Stimulated activated CD8-positive, alpha-beta memory T cell treated with anti-CD3 and anti-CD28 coated beads, Interleukin-15, amount 100 ng/mL, for 24 hours (primary cell): ENCODE measurements at regions not wholly inside any gene's neighbourhood (a gene's known extent, or its start where the extent isn't known, plus 50 kb on each side); places are given as distances from the start of the nearest gene placed in this dataset.
A peak's percentile ranks its signal among the peaks of the same experiment; 100 is the strongest.
"Not testable (repeated sequence)": the region's sequence is repeated elsewhere in the genome, so short reads cannot be mapped to it uniquely, and the experiment has no call there.

Source experiments
- DNase-seq: peaks from one replicate; pipeline ENCODE4 v3.0.0-alpha.2; 2020; ENCODE audit warnings: low read depth

DNA sequence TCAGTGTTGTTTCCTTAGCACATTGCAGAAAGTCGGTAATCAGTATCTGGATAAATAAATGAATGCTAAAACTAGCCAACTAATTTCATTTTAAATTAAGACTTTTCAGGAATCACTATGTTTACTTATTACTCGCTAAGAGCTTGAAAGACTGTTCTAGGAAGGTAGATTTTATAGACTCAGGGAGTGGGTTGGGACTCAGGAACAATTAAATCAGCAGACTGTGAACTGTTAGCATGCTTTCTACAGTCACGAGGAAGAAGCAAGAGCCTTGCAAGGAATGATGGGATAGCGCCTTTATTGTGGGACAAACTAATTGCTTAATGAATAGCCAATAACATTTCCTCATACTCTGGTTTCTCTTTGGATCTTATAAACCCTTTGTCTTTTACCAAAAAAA is 183.2 kb upstream of the AADAT start:
- DNase-seq = no peak

DNA sequence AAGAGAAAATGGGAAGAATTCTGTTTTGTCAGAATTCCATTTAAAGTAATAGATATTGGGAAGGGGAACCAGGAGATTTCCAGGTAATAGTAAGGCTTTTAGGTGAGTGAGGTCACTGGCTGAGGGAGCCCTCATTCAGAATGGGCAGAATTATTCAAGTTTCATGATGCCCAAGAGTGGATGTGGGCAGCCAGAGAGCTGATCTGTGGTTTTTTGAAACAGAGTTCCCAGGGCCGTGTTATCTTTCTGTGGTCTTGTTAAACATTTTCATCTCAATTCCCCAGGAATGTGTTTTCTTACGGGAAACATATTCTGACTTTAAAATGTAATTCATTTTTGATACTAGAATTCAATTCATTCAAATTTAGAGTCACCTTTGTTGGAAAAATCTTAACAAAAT is 182.0 kb upstream of the AADAT start:
- DNase-seq = no peak

DNA sequence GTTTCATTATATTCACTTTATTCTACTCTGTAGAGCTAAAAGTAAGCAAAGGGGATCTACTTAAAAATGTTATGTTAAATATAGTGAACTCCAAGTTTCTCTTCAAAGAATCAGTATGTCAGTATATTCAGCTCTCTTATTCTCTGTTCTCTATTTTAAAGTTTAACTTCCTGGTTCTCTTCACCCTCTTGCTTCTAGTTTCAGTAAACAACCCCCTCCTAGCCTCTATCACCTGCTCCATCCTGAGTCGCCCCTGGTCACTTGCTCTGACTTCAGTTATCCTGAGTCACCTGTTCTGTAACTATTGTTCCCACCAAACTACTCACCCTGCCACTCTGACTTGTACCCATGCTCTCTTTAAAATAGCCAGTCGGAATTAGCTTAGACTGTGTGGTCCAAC is 180.9 kb upstream of the AADAT start:
- no peak for DNase-seq

DNA sequence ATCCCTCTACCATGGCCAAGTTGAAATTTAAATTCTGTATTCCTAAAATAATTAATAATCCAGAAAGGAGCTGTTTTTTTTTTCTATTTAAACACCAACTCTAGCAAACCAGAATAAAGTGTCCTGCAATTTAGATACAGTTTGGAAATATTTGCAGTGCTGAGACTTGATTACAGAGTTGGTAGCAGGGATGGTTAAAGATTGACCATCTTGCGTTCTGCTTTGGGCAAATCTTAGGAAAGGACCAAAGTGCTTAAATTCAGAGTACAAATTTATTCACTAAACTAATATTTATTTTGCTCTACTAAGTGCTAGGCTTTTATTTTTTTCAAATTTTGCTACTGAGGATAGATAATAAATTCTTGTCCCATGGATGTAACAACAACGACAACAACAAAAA is 180.2 kb upstream of the AADAT start:
- DNase-seq = no peak

DNA sequence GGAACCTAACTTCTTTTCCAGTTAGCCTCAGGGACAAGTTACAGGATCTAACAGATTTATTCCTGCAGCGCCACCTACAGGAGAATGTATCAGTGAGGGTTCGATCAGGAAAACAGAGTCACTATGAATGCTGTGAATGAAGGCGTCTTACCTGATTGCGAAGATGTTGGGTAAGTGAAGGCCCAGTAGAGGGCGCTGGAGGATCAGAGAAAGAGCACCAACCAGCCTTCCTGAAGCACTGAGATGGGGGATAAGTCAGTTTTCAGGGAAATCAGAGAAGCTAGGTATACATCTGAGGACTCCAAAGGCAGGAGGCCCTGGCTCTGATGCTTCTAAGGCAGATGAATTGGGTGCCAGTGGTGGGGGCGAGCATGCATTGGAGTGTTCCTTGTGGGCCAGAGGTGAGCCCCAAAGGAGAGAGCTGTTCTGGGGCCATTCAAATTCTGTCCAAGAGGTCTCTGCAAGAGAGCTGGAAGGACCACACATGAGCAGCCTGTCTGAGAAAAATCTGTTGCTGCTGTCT is 169.9 kb upstream of the AADAT start:
- DNase-seq = peak; percentile 0

DNA sequence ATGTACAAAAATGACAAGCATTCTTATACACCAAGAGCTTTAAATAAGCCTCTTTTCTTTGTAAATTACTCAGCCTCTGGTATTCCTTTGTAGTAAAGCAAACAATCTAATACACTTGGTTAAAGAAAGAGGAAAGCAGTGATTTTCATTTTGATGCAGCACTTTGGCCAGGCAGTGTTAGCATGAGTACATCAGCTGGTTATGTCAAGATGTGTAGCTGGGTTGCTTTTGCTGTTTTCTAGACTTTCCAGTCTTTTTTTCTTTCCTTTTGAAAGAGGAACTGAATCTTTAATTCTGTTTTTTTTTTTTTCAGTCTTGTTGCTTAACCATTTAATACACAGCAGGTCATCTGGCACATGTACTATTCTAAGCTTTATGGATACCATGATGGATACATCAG is 167.1 kb upstream of the AADAT start:
- DNase-seq = no peak

DNA sequence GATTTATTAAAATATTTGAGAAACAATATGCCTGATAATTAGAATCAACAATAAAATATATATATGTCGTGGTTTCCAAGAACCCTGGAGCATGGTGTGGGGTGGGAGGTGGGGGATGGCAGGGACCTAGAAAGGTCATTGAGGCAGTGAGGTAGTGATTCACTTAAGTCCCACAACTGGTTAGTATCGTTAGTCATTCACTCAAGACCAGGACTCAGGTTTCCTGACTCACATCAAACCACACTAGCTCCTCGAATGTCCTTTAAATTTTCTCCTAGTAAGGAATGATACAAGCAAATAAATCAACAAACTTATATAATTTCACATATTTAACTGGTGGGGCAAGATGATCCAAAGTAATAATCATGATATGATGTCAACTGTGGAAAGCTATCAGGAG is 158.8 kb upstream of the AADAT start:
- no peak for DNase-seq

DNA sequence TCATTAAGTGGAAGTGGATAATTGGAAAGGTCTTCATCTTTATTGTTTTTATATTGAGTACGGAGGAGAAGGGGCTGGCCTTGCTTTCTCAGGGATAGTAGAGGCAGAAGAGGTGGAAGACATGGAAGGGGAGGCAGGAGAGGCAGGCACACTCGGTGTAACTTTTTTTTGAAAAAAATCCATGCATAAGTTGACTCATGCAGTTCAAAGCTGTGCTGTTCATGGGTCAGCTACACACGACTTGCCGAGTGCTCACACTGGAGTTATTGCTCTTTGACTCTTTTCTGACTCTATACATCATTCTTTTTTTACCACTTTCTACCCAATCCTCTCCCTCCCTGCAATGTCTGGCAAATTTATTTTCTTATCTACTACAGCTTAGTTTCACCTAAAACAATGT is 158.3 kb upstream of the AADAT start:
- no peak for DNase-seq

DNA sequence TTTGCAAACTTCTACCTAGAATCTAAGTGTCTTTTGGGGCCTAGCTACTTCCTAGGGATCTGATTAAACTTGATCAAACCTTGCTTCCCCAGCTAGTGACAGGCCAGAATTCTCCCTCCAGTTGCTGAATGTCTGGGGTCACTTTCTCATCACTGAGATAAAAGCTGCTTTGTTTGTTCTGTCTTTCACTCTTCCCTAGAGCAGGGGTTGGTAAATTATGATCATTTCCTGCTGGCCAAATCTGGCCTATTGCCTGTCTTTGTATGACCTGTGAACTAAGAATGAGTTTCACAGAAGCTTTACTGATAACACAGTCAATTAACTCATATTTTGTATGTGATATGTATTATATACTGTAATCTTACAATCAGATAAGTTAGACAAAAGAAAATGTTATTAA is 157.8 kb upstream of the AADAT start:
- DNase-seq = no peak

DNA sequence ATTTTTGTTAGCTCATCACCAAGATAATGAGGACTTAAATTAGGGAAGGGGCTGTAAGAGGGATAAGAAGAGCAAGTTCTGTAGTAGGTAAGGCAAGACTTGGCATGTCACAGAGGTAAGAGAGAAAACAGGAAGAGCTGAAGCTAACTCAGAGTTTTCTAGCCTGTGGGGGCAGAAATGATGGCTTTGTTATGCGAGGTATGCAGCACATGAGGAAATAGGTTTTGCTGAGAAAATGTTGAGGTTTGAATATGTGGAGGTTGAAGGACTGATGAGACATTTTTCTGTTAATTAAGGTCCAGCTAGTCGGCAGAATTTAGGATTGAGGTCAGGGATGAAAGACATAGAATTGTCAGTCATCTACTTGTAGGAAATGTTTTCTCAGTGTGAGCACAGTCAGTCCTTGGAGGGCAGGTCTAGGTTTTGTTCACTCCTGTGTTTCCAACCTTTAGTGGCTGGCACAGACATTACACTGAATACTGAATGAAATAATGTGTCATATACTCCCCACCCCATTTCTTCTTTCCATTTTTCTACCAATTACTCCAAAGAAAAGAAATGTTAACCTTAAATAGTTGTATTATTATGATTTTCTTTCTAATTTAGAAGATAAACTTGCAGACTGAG is 154.0 kb upstream of the AADAT start:
- DNase-seq = no peak

DNA sequence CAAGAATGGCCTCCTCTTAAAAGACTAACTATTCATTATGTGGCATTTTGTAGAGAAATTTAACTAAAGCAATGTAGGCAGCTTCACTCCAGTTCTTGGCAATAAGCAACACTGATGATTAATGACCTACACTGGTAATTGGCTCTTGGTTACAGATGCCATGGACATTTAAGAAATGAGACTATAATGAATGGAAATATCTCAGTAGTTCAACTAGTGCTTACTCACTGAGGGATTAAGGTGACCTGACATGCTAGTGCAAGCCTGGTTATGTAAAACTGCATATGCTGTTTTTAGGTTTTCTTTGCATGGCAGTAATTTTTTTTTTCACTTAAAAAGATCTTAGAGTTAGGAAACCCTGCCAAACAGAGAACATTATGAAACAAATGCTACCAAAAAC is 152.7 kb upstream of the AADAT start:
- no peak for DNase-seq

DNA sequence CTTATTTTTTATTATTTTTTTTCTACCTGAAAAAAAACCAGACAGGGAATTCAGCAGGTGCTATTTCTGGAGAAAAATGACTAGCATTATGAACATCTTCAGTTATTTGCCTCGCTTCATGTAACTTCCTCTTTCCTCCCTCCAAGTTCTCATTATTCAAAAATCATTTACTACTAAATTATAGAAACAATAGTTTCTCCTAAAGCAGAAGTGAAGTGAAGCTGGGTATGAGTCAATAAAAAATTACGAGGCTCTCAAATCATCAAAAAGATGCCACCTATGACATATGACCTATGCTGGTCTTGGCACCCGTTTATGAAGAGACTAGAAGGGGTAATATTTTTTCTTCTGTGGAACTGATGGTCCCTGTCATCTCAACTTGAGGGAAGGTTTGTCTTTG is 145.0 kb upstream of the AADAT start:
- DNase-seq = no peak

DNA sequence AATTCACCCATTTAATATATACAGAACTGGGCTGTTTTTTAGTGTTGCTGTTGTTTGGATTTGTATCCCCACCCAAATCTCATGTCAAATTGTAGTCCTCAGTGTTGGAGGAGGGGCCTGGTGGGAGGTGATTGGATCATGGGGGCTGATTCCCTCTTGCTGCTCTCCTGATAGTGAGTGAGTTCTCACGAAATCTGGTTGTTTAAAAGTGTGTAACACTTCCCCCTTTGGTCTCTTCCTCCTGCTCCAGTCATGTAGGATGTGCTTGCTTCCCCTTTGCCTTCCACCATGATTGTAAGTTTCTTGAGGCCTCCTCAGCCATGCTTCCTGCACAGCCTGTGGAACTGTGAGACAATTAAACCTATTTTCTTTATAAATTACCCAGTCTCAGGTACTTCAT is 141.6 kb upstream of the AADAT start:
- DNase-seq = no peak

DNA sequence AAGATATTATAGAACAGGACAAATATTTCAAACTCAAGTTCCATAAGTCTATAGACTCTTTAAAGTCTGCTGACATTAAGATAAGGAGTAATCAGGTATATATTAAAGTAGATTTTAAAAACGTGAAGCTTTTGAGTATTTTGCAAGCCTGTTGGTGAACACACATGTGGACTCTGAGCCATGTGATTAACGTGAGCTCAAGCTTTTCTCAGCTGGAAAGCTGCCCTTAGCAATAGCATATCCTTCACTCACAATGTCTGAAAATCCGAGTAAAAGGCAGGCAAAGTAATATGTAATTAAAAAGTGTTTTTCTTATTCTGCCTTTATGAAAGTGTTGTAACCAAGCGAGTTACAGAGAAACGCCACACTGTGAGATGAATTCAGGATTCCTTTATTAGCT is 140.5 kb upstream of the AADAT start:
- no peak for DNase-seq

DNA sequence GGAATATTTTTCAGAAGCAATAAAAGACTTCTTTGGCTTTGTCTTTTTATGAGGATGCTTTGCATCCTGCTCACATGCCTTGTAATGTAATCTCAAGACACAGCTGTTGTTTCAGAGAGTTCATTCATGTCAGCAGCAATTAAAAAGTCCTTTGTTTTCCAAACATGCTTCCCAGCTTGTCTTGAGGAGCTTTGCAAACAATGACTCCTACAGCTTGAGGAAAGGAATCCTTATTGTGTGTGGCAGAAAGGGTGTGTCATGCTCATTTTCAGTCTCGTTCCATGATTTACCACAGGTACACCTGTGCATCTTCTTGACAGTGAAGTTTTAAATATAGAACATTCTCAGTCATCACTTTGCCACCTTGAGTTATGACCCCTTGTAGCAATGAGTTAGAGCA is 139.2 kb upstream of the AADAT start:
- no peak for DNase-seq

DNA sequence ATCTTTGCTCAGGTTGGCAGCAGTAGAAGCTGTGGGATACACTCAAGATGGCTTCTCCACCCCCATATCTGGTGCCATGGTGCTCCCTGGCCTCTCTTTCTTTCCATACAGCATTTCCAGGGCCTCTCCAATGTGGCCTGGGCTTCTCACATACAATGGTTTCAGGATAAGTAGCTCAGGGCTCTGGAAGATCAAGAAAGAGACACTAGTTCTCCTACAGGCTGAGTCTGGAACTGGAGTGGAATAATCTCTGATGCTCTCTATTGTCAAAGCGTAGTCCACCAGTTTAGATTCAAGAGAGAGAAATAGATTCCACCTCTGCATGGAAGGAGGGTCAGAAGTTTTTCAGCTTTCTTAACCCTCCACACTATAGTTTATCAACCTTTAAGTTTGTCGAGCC is 138.2 kb upstream of the AADAT start:
- no peak for DNase-seq

DNA sequence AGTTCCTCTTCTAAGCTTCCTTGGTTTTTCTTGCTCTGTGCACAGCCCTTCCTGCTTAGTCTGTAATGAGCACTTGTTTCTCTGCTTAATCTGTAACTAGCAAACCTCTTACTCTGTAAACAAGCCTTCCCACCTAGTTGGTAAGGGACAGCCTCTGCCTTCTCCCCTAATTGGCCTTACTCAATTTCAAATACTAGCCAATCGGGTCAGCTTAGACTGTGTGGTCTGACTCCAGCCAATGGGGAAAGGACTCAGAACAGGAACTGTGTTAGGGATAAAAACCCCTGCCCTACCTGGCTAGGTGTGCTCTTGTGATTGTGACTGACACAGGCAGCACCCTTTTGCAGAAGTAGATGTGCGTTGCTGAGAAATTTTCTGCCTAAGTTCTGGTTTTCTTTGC is 136.5 kb upstream of the AADAT start:
- DNase-seq = no peak

DNA sequence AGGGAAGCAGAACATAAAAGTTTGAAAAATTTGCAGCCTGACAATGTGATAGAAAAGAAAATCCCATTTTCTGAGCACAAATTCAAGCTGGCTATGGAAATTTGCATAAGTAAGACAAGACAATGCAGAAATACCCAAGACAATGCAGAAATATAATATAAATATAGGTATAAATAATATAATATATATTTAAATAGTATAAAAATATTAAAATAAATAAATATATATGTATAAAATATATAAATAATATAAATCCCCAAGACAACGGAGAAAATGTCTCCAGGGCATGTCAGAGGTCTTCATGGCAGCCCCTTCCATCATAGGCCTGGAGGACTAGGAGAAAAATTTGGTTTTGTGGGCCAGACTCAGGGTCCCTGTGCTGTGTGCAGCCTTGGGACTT is 125.0 kb upstream of the AADAT start:
- no peak for DNase-seq

DNA sequence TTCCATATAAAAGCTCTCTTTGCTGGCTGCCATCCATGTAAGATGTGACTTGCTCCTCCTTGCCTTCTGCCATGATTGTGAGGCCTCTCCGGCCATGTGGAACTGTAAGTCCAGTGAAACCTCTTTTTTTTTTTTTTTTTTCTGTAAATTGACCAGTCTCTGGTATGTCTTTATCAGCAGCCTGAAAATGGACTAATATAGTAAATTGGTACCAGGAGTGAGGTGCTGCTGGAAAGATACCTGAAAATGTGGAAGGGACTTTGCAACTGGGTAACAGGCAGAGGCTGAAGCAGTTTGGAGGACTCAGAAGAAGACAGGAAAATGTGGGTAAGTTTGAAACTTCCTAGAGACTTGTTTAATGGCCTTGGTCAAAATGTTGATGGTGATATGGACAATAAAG is 124.3 kb upstream of the AADAT start:
- DNase-seq = no peak

DNA sequence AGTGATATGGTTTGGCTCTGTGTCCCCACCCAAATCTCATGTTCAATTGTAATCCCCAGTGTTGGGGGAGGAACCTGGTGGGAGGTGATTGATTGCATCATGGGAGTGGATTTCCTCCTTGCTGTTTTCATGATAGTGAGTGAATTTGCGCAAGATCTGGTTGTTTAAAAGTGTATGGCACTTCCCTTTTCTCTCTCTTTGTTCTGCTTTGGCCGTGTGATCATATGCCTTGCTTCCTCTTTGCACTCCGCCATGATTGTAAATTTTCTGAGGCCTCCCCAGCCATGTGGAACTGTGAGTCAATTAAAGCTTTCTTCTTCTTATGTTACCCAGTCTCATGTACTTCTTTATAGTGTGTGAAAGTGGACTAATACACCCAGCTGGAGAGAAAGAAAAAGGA is 113.0 kb upstream of the AADAT start:
- DNase-seq = no peak

DNA sequence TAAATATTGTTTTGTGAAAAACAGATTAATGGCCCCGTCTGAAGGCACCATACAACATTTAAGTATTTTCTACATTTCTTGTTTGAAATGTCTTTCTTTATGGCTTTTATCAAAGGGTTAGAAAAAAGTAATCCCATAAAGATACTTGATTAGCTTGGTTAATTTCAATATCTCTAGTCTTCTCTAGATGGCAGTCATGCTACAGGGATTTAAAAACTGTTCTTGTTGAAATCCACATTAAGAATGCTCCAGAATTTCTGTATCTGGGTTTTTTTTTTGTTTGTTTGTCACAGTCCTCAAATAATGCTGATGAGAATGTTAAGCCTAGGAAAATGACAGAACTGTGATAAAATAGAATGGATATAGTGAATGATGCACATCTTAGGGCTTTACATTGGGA is 109.0 kb upstream of the AADAT start:
- DNase-seq = no peak

DNA sequence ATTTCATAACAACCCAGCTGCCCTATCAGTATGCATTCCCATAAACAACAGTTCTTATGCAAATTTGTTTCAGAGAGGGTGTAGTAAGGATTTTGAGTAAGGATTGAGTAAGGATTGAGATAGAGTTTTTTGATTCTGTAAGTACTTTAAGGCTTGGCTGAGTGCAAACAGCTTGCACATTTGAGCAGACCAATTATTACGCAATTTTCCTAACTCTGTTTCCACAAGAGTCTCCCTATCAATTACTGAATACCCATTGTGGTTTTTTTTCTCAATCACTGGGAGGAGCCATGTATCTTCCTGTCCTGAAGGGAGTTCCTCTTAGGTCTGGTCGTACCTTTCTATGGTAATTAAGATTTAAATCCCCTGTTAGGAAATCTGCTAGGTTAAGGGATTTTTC is 105.0 kb upstream of the AADAT start:
- not testable (repeated sequence) for DNase-seq

DNA sequence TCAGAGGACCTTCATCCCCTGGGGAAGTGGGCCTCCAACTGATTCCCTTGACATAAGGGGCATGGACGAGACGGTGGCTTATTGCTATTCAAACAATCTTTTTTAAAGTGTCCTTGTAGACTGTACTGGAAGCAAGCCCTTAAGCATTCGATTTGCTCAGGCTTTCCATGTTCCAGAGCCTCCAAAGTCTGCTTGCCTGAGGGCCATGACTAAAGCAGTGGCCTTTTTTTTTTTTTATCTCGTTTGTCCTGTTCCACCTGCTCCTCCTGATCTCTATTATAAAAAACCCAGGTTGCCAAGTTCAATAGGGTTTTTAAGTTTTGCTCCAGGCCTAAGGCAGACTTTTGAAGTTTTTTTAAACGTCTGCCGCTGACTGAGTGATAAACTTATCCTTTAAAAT is 103.7 kb upstream of the AADAT start:
- DNase-seq = no peak

DNA sequence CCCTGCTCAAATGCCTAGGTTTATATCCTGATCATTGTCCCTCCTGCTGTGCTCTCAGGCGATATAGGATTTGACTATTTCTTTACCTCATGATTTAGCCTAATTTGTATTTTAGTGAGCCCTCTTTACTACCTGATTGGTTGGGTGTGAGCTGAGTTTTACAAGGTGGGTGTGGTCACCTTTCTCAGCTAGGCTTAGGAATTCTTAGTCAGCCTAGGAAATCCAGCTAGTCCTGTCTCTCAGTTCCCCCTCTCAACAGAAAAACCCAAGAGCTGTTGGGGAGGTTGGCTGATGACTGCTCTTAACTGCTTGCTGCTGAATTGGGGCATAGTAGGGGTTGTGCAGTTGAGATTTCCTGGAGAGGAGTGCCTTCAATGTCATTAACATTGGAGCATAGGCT is 100.5 kb upstream of the AADAT start:
- no peak for DNase-seq

DNA sequence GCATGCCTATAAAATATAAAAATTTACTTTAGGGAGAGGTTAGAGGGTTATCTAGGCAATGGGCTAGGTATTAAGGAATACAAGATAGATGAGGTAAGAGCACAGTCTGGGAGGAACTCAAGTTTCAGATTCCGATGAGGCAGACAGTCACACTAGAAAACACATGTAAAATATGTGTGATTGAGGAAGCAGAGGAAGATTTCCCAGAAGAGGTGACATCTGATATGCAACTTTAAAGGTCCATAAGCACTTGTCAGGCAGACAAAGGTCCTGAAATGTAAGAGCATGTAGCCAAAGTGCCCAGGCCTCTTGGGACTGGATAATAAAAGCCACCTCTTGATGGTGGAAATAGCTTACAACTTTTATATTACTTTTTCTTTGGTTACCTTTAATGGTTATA is 81.1 kb upstream of the AADAT start:
- no peak for DNase-seq
